ENCODE measurements at regions not wholly inside any gene's neighbourhood (a gene's known extent, or its start where the extent isn't known, plus 50 kb on each side); places are given as distances from the start of the nearest gene placed in this dataset.

- Histone ChIP-seq H4K8ac (ENCODE audit: low read depth, low read length) (no peak overlapping the region), H3K4me3 (ENCODE audit: low read length) (no peak overlapping the region), H3K4me2 (ENCODE audit: low read length) (no peak overlapping the region), H3K4me1 (ENCODE audit: control insufficient read depth, low read depth, low read length) (no peaks in the 10 kb centered on the region), H4K5ac (ENCODE audit: low read length) (no peak overlapping the region), H3K27me3 (ENCODE audit: insufficient read depth, low read length, poor library complexity) (no peaks in the 10 kb centered on the region), H3K23ac (ENCODE audit: low read length) (no peak overlapping the region), H3K27ac (ENCODE audit: low read depth, low read length) (no peak overlapping the region), H2BK5ac (ENCODE audit: low read length) (no peak overlapping the region), H2BK15ac (replicated peaks; ENCODE audit: low read depth) (no peak overlapping the region), H3K18ac (ENCODE audit: low read length) (no peak overlapping the region), H3K4ac (ENCODE audit: low read depth, low read length) (no peak overlapping the region), H3K36me3 (ENCODE audit: control insufficient read depth, insufficient read depth, low read length) (no peaks in the 10 kb centered on the region), H3K79me1 (ENCODE audit: low read length) (no peaks in the 10 kb centered on the region), H2AK5ac (ENCODE audit: low read length) (no peak overlapping the region), H3K79me2 (ENCODE audit: control insufficient read depth, insufficient read depth, low read length) (no peaks in the 10 kb centered on the region), H3K56ac (ENCODE audit: low read length) (no peak overlapping the region), H3K9ac (ENCODE audit: low read length) (no peak overlapping the region), H2BK120ac (ENCODE audit: low read depth, low read length) (no peak overlapping the region)
- no peak for DNase-seq
Observed at GRCh38 chr14:40292664-40293063, 860.4 kb upstream of the FBXO33 start.

GRCh38 chr14:40282196-40282595 is 850.0 kb upstream of the FBXO33 start:
- H3K4me1 ChIP-seq (ENCODE audit: control insufficient read depth, low read depth, low read length): no peaks in the 10 kb centered on the region
- no peaks in the 10 kb centered on the region for H3K79me2 ChIP-seq (ENCODE audit: control insufficient read depth, insufficient read depth, low read length)
- DNase-seq: no peak
- no peak overlapping the region for H3K4me3 ChIP-seq (ENCODE audit: low read length)
- no peak overlapping the region for H3K9ac ChIP-seq (ENCODE audit: low read length)
- no peak overlapping the region for H4K8ac ChIP-seq (ENCODE audit: low read depth, low read length)
- no peak overlapping the region for H2AK5ac ChIP-seq (ENCODE audit: low read length)
- no peak overlapping the region for H3K4ac ChIP-seq (ENCODE audit: low read depth, low read length)
- WGBS (ENCODE audit: extremely low coverage, insufficient coverage, low lambda C conversion rate): no CpG with 5 or more reads among the region's 1 CpG
- H3K4me2 ChIP-seq (ENCODE audit: low read length): no peak overlapping the region
- no peak overlapping the region for H3K18ac ChIP-seq (ENCODE audit: low read length)
- no peaks in the 10 kb centered on the region for H3K36me3 ChIP-seq (ENCODE audit: control insufficient read depth, insufficient read depth, low read length)
- H3K23ac ChIP-seq (ENCODE audit: low read length): no peak overlapping the region
- no peak overlapping the region for H2BK120ac ChIP-seq (ENCODE audit: low read depth, low read length)
- no peak overlapping the region for H2BK5ac ChIP-seq (ENCODE audit: low read length)
- H3K79me1 ChIP-seq (ENCODE audit: low read length): no peaks in the 10 kb centered on the region
- H3K27ac ChIP-seq (ENCODE audit: low read depth, low read length): no peak overlapping the region
- no peak overlapping the region for H4K5ac ChIP-seq (ENCODE audit: low read length)
- H3K56ac ChIP-seq (ENCODE audit: low read length): no peak overlapping the region
- H3K27me3 ChIP-seq (ENCODE audit: insufficient read depth, low read length, poor library complexity): no peaks in the 10 kb centered on the region
- H2BK15ac ChIP-seq (replicated peaks; ENCODE audit: low read depth): no peak overlapping the region

- no peak overlapping the region for H3K18ac ChIP-seq (ENCODE audit: low read length)
- H3K4ac ChIP-seq (ENCODE audit: low read depth, low read length): no peak overlapping the region
- no peak overlapping the region for H2BK120ac ChIP-seq (ENCODE audit: low read depth, low read length)
- H3K9ac ChIP-seq (ENCODE audit: low read length): no peak overlapping the region
- H2BK15ac ChIP-seq (replicated peaks; ENCODE audit: low read depth): no peak overlapping the region
- peak; percentile 14 for DNase-seq
- H4K8ac ChIP-seq (ENCODE audit: low read depth, low read length): no peak overlapping the region
- no peak overlapping the region for H3K4me3 ChIP-seq (ENCODE audit: low read length)
- no peaks in the 10 kb centered on the region for H3K27me3 ChIP-seq (ENCODE audit: insufficient read depth, low read length, poor library complexity)
- H3K4me1 ChIP-seq (ENCODE audit: control insufficient read depth, low read depth, low read length): no peaks in the 10 kb centered on the region
- H4K5ac ChIP-seq (ENCODE audit: low read length): no peak overlapping the region
- H2AK5ac ChIP-seq (ENCODE audit: low read length): no peak overlapping the region
- no CpG with 5 or more reads among the region's 4 CpGs for WGBS (ENCODE audit: extremely low coverage, insufficient coverage, low lambda C conversion rate)
- no peaks in the 10 kb centered on the region for H3K79me1 ChIP-seq (ENCODE audit: low read length)
- H3K36me3 ChIP-seq (ENCODE audit: control insufficient read depth, insufficient read depth, low read length): no peaks in the 10 kb centered on the region
- no peak overlapping the region for H3K4me2 ChIP-seq (ENCODE audit: low read length)
- H2BK5ac ChIP-seq (ENCODE audit: low read length): no peak overlapping the region
- H3K23ac ChIP-seq (ENCODE audit: low read length): no peak overlapping the region
- no peak overlapping the region for H3K56ac ChIP-seq (ENCODE audit: low read length)
- H3K79me2 ChIP-seq (ENCODE audit: control insufficient read depth, insufficient read depth, low read length): no peaks in the 10 kb centered on the region
- H3K27ac ChIP-seq (ENCODE audit: low read depth, low read length): no peak overlapping the region
Observed at GRCh38 chr14:40280652-40281051, 848.4 kb upstream of the FBXO33 start.

GRCh38 chr14:40273417-40273816 is 841.2 kb upstream of the FBXO33 start:
- H3K4me3 ChIP-seq (ENCODE audit: low read length): no peak overlapping the region
- no peaks in the 10 kb centered on the region for H3K79me2 ChIP-seq (ENCODE audit: control insufficient read depth, insufficient read depth, low read length)
- no peak overlapping the region for H3K27ac ChIP-seq (ENCODE audit: low read depth, low read length)
- no peak overlapping the region for H2BK5ac ChIP-seq (ENCODE audit: low read length)
- no peak overlapping the region for H2AK5ac ChIP-seq (ENCODE audit: low read length)
- H3K4me1 ChIP-seq (ENCODE audit: control insufficient read depth, low read depth, low read length): no peaks in the 10 kb centered on the region
- H3K79me1 ChIP-seq (ENCODE audit: low read length): no peaks in the 10 kb centered on the region
- H3K36me3 ChIP-seq (ENCODE audit: control insufficient read depth, insufficient read depth, low read length): no peaks in the 10 kb centered on the region
- no peak overlapping the region for H3K56ac ChIP-seq (ENCODE audit: low read length)
- no peak overlapping the region for H3K18ac ChIP-seq (ENCODE audit: low read length)
- no peak overlapping the region for H2BK15ac ChIP-seq (replicated peaks; ENCODE audit: low read depth)
- no peak overlapping the region for H3K4me2 ChIP-seq (ENCODE audit: low read length)
- no peak overlapping the region for H2BK120ac ChIP-seq (ENCODE audit: low read depth, low read length)
- H4K8ac ChIP-seq (ENCODE audit: low read depth, low read length): no peak overlapping the region
- H3K4ac ChIP-seq (ENCODE audit: low read depth, low read length): no peak overlapping the region
- no peak overlapping the region for H3K9ac ChIP-seq (ENCODE audit: low read length)
- DNase-seq: no peak
- no peak overlapping the region for H3K23ac ChIP-seq (ENCODE audit: low read length)
- no peaks in the 10 kb centered on the region for H3K27me3 ChIP-seq (ENCODE audit: insufficient read depth, low read length, poor library complexity)
- WGBS (ENCODE audit: extremely low coverage, insufficient coverage, low lambda C conversion rate): no CpG with 5 or more reads among the region's 4 CpGs
- no peak overlapping the region for H4K5ac ChIP-seq (ENCODE audit: low read length)

GRCh38 chr14:40271480-40271879 is 839.2 kb upstream of the FBXO33 start:
- H3K79me2 ChIP-seq (ENCODE audit: control insufficient read depth, insufficient read depth, low read length): no peaks in the 10 kb centered on the region
- no peak overlapping the region for H3K18ac ChIP-seq (ENCODE audit: low read length)
- no peak overlapping the region for H2BK5ac ChIP-seq (ENCODE audit: low read length)
- H2BK15ac ChIP-seq (replicated peaks; ENCODE audit: low read depth): no peak overlapping the region
- no peak overlapping the region for H3K4me3 ChIP-seq (ENCODE audit: low read length)
- no peak overlapping the region for H3K9ac ChIP-seq (ENCODE audit: low read length)
- WGBS (ENCODE audit: extremely low coverage, insufficient coverage, low lambda C conversion rate): no CpG with 5 or more reads among the region's 1 CpG
- no peak overlapping the region for H3K27ac ChIP-seq (ENCODE audit: low read depth, low read length)
- no peak for DNase-seq
- no peak overlapping the region for H2BK120ac ChIP-seq (ENCODE audit: low read depth, low read length)
- H3K4ac ChIP-seq (ENCODE audit: low read depth, low read length): no peak overlapping the region
- no peak overlapping the region for H4K8ac ChIP-seq (ENCODE audit: low read depth, low read length)
- no peak overlapping the region for H2AK5ac ChIP-seq (ENCODE audit: low read length)
- H3K23ac ChIP-seq (ENCODE audit: low read length): no peak overlapping the region
- no peak overlapping the region for H3K4me2 ChIP-seq (ENCODE audit: low read length)
- H3K56ac ChIP-seq (ENCODE audit: low read length): no peak overlapping the region
- H3K27me3 ChIP-seq (ENCODE audit: insufficient read depth, low read length, poor library complexity): no peaks in the 10 kb centered on the region
- no peaks in the 10 kb centered on the region for H3K4me1 ChIP-seq (ENCODE audit: control insufficient read depth, low read depth, low read length)
- no peak overlapping the region for H4K5ac ChIP-seq (ENCODE audit: low read length)
- H3K36me3 ChIP-seq (ENCODE audit: control insufficient read depth, insufficient read depth, low read length): no peaks in the 10 kb centered on the region
- no peaks in the 10 kb centered on the region for H3K79me1 ChIP-seq (ENCODE audit: low read length)

GRCh38 chr14:40269436-40269835 is 837.2 kb upstream of the FBXO33 start:
- no peak overlapping the region for H3K9ac ChIP-seq (ENCODE audit: low read length)
- H3K36me3 ChIP-seq (ENCODE audit: control insufficient read depth, insufficient read depth, low read length): no peaks in the 10 kb centered on the region
- H3K27me3 ChIP-seq (ENCODE audit: insufficient read depth, low read length, poor library complexity): no peaks in the 10 kb centered on the region
- no peak overlapping the region for H3K23ac ChIP-seq (ENCODE audit: low read length)
- no peak overlapping the region for H3K18ac ChIP-seq (ENCODE audit: low read length)
- no peaks in the 10 kb centered on the region for H3K79me1 ChIP-seq (ENCODE audit: low read length)
- WGBS (ENCODE audit: extremely low coverage, insufficient coverage, low lambda C conversion rate): no CpG with 5 or more reads among the region's 2 CpGs
- H3K56ac ChIP-seq (ENCODE audit: low read length): no peak overlapping the region
- no peak overlapping the region for H3K4me3 ChIP-seq (ENCODE audit: low read length)
- no peaks in the 10 kb centered on the region for H3K79me2 ChIP-seq (ENCODE audit: control insufficient read depth, insufficient read depth, low read length)
- H3K27ac ChIP-seq (ENCODE audit: low read depth, low read length): no peak overlapping the region
- no peak overlapping the region for H3K4ac ChIP-seq (ENCODE audit: low read depth, low read length)
- H2BK5ac ChIP-seq (ENCODE audit: low read length): no peak overlapping the region
- no peak overlapping the region for H2BK15ac ChIP-seq (replicated peaks; ENCODE audit: low read depth)
- H3K4me1 ChIP-seq (ENCODE audit: control insufficient read depth, low read depth, low read length): no peaks in the 10 kb centered on the region
- H4K8ac ChIP-seq (ENCODE audit: low read depth, low read length): peak overlapping the region; percentile 56
- no peak for DNase-seq
- no peak overlapping the region for H2AK5ac ChIP-seq (ENCODE audit: low read length)
- no peak overlapping the region for H4K5ac ChIP-seq (ENCODE audit: low read length)
- no peak overlapping the region for H3K4me2 ChIP-seq (ENCODE audit: low read length)
- H2BK120ac ChIP-seq (ENCODE audit: low read depth, low read length): no peak overlapping the region

Data from mesendoderm (in vitro differentiated cells).